ENCODE measurements at regions not wholly inside any gene's neighbourhood (a gene's known extent, or its start where the extent isn't known, plus 50 kb on each side); places are given as distances from the start of the nearest gene placed in this dataset.

- Mint-ChIP-seq H3K4me1 (ENCODE audit: low read depth, unreplicated experiment) (peaks cover 5% of the 10 kb centered on the region), H3K36me3 (ENCODE audit: unreplicated experiment) (no peaks in the 10 kb centered on the region), H3K27ac (ENCODE audit: unreplicated experiment) (no peak overlapping the region), H3K27me3 (ENCODE audit: unreplicated experiment) (no peaks in the 10 kb centered on the region), H3K4me3 (ENCODE audit: unreplicated experiment) (no peak overlapping the region), H3K9me3 (ENCODE audit: unreplicated experiment) (no peaks in the 10 kb centered on the region)
- TF ChIP-seq, protein P1, sequence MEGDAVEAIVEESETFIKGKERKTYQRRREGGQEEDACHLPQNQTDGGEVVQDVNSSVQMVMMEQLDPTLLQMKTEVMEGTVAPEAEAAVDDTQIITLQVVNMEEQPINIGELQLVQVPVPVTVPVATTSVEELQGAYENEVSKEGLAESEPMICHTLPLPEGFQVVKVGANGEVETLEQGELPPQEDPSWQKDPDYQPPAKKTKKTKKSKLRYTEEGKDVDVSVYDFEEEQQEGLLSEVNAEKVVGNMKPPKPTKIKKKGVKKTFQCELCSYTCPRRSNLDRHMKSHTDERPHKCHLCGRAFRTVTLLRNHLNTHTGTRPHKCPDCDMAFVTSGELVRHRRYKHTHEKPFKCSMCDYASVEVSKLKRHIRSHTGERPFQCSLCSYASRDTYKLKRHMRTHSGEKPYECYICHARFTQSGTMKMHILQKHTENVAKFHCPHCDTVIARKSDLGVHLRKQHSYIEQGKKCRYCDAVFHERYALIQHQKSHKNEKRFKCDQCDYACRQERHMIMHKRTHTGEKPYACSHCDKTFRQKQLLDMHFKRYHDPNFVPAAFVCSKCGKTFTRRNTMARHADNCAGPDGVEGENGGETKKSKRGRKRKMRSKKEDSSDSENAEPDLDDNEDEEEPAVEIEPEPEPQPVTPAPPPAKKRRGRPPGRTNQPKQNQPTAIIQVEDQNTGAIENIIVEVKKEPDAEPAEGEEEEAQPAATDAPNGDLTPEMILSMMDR (IDR thresholded peaks at IDR 0.05; ENCODE audit: partially characterized antibody, unreplicated experiment): no peak
- DNase-seq: no peak
These were observed 93.9 kb upstream of the MEF2C start for GRCh38 chr5:88976914-88977313.

GRCh38 chr5:88967633-88968585 is 84.9 kb upstream of the MEF2C start:
- H3K4me3 Mint-ChIP-seq (ENCODE audit: unreplicated experiment): no peak overlapping the region
- no peaks in the 10 kb centered on the region for H3K27me3 Mint-ChIP-seq (ENCODE audit: unreplicated experiment)
- H3K27ac Mint-ChIP-seq (ENCODE audit: unreplicated experiment): no peak overlapping the region
- DNase-seq: no peak
- TF ChIP-seq, protein P1 (IDR thresholded peaks at IDR 0.05; ENCODE audit: partially characterized antibody, unreplicated experiment): no peak
- no peaks in the 10 kb centered on the region for H3K4me1 Mint-ChIP-seq (ENCODE audit: low read depth, unreplicated experiment)
- H3K36me3 Mint-ChIP-seq (ENCODE audit: unreplicated experiment): no peaks in the 10 kb centered on the region
- no peaks in the 10 kb centered on the region for H3K9me3 Mint-ChIP-seq (ENCODE audit: unreplicated experiment)

- H3K4me1 Mint-ChIP-seq (ENCODE audit: low read depth, unreplicated experiment): no peaks in the 10 kb centered on the region
- H3K9me3 Mint-ChIP-seq (ENCODE audit: unreplicated experiment): no peaks in the 10 kb centered on the region
- H3K27ac Mint-ChIP-seq (ENCODE audit: unreplicated experiment): no peak overlapping the region
- no peak for DNase-seq
- TF ChIP-seq, protein P1 (IDR thresholded peaks at IDR 0.05; ENCODE audit: partially characterized antibody, unreplicated experiment): no peak
- no peak overlapping the region for H3K4me3 Mint-ChIP-seq (ENCODE audit: unreplicated experiment)
- no peaks in the 10 kb centered on the region for H3K27me3 Mint-ChIP-seq (ENCODE audit: unreplicated experiment)
- no peaks in the 10 kb centered on the region for H3K36me3 Mint-ChIP-seq (ENCODE audit: unreplicated experiment)
These were observed 81.8 kb upstream of the MEF2C start for GRCh38 chr5:88964831-88965230.

GRCh38 chr5:88957013-88957412 is 74.0 kb upstream of the MEF2C start:
- no peaks in the 10 kb centered on the region for H3K27me3 Mint-ChIP-seq (ENCODE audit: unreplicated experiment)
- no peak overlapping the region for H3K27ac Mint-ChIP-seq (ENCODE audit: unreplicated experiment)
- H3K4me1 Mint-ChIP-seq (ENCODE audit: low read depth, unreplicated experiment): peaks cover 25% of the 10 kb centered on the region
- peaks cover 2% of the 10 kb centered on the region for H3K9me3 Mint-ChIP-seq (ENCODE audit: unreplicated experiment)
- H3K36me3 Mint-ChIP-seq (ENCODE audit: unreplicated experiment): no peaks in the 10 kb centered on the region
- TF ChIP-seq, protein P1 (IDR thresholded peaks at IDR 0.05; ENCODE audit: partially characterized antibody, unreplicated experiment): no peak
- no peak for DNase-seq
- no peak overlapping the region for H3K4me3 Mint-ChIP-seq (ENCODE audit: unreplicated experiment)

DNA sequence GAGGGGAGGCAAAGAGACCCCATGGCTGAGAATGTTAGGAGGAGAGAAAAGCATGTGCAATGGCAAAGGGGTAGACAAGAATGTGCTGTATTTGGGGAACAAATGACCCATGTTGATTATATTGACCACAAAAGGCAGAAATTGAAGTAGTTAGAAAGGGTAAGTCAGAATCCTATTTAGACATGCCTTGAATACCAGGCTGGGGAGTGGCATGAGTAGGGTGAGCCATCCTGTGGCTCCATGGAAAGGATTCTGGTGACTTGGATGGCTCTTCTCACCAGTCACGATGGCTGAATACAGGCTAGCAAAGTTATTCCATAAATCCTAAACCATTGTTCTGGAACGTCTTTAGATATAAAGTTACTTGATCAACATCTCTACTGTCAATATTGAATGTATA is 73.4 kb upstream of the MEF2C start:
- no peak for DNase-seq
- H3K27me3 Mint-ChIP-seq (ENCODE audit: unreplicated experiment): no peaks in the 10 kb centered on the region
- no peak overlapping the region for H3K27ac Mint-ChIP-seq (ENCODE audit: unreplicated experiment)
- peaks cover 27% of the 10 kb centered on the region for H3K4me1 Mint-ChIP-seq (ENCODE audit: low read depth, unreplicated experiment)
- H3K9me3 Mint-ChIP-seq (ENCODE audit: unreplicated experiment): peaks cover 2% of the 10 kb centered on the region
- TF ChIP-seq, protein P1 (IDR thresholded peaks at IDR 0.05; ENCODE audit: partially characterized antibody, unreplicated experiment): no peak
- H3K36me3 Mint-ChIP-seq (ENCODE audit: unreplicated experiment): no peaks in the 10 kb centered on the region
- no peak overlapping the region for H3K4me3 Mint-ChIP-seq (ENCODE audit: unreplicated experiment)
